B cell (primary cell): ENCODE measurements at regions not wholly inside any gene's neighbourhood (a gene's known extent, or its start where the extent isn't known, plus 50 kb on each side); places are given as distances from the start of the nearest gene placed in this dataset.
A peak's percentile ranks its signal among the peaks of the same experiment; 100 is the strongest.
"Not testable (repeated sequence)": the region's sequence is repeated elsewhere in the genome, so short reads cannot be mapped to it uniquely, and the experiment has no call there.

Experiments used
- ATAC-seq: fragments of 200-7000 bp; cut with Tn5 transposase; one replicate; pipeline ENCODE4 v1.10.0; 2021; ENCODE audit warnings: low read depth, mild to moderate bottlenecking, moderate number of reproducible peaks, moderate library complexity
- CTCF ChIA-PET: fragments of 350-600 bp; sonication (Branson Sonifier 250); formaldehyde crosslinking; loops from one replicate; lab custom pipeline; 2021; ENCODE audit warnings: antibody characterized with exemption, inconsistent platforms; lab: Charles Lee
- POLR2A ChIA-PET: fragments of 350-600 bp; sonication (Branson Sonifier 250); formaldehyde crosslinking; loops from one replicate; lab custom pipeline; 2021; ENCODE audit warnings: antibody characterized with exemption; lab: Charles Lee
- DNase-seq: peaks from one replicate; pipeline ENCODE4 v3.0.0; 2013
- H2AFZ ChIP-seq: 2 replicates; pipeline ENCODE4 v1.6.1; 2012; ENCODE audit warnings: mild to moderate bottlenecking, low read depth, low read length; ENCODE audit not compliant: insufficient read depth, poor library complexity, severe bottlenecking
- H3K27ac ChIP-seq, 2 donors: 1 replicate in 1 of 2; 2 replicates in 1 of 2; pipeline ENCODE4 v1.5.1; 2012 to 2013; ENCODE audit warnings: low read length in 2 of 2, mild to moderate bottlenecking in 2 of 2, moderate library complexity in 1 of 2
- H3K27me3 ChIP-seq, 4 experiments: fragments of 200-600 bp in 1 of 4; sonication (generic) in 1 of 4; replicated peaks in 1 of 4; 1 replicate in 2 of 4; 2 replicates in 2 of 4; pipeline versions ENCODE4 v1.6.1 to v1.7.0; 2013 to 2016; ENCODE audit warnings: low read length in 3 of 4, mild to moderate bottlenecking in 2 of 4, mixed read lengths in 1 of 4, moderate library complexity in 1 of 4; ENCODE audit not compliant: insufficient read depth in 4 of 4, control insufficient read depth in 3 of 4; ENCODE audit errors: control extremely low read depth in 1 of 4
- H3K36me3 ChIP-seq, 2 experiments: replicated peaks in 1 of 2; 1 replicate in 1 of 2; 2 replicates in 1 of 2; pipeline versions ENCODE4 v1.6.1 to v1.7.1; 2013; ENCODE audit warnings: low read length in 1 of 2; ENCODE audit not compliant: insufficient read depth in 2 of 2, control insufficient read depth in 1 of 2; ENCODE audit errors: control extremely low read depth in 1 of 2, extremely low read depth in 1 of 2
- H3K4me1 ChIP-seq, 2 donors: fragments of 200-600 bp in 1 of 2; sonication (generic) in 1 of 2; 1 replicate in 1 of 2; 2 replicates in 1 of 2; pipeline versions ENCODE4 v1.5.1 to v1.6.1; 2013 to 2017; ENCODE audit warnings: low read length in 2 of 2; ENCODE audit not compliant: control insufficient read depth in 2 of 2, insufficient read depth in 2 of 2
- H3K4me2 ChIP-seq: replicated peaks from 2 replicates; pipeline ENCODE3; 2012; ENCODE audit warnings: mild to moderate bottlenecking, low read depth, low read length; ENCODE audit not compliant: poor library complexity, severe bottlenecking
- H3K4me3 ChIP-seq, 5 experiments: fragments of 200-600 bp in 1 of 5; sonication (generic) in 1 of 5; 1 replicate in 3 of 5; 2 replicates in 2 of 5; pipeline versions ENCODE4 v1.5.1 to v1.7.0; 2011 to 2016; ENCODE audit warnings: low read length in 4 of 5, mild to moderate bottlenecking in 4 of 5, low read depth in 2 of 5, control low read depth in 1 of 5, moderate library complexity in 1 of 5; ENCODE audit not compliant: insufficient read depth in 1 of 5; ENCODE audit errors: control extremely low read depth in 1 of 5, extremely low read depth in 1 of 5
- H3K79me2 ChIP-seq: fragments of 200-600 bp; sonication (generic); one replicate; pipeline ENCODE4 v1.6.0; 2016; ENCODE audit warnings: low read length; ENCODE audit not compliant: control insufficient read depth, insufficient read depth
- H3K9ac ChIP-seq: fragments of 200-600 bp; sonication (generic); 2 replicates; pipeline ENCODE4 v1.6.1; 2017; ENCODE audit warnings: mild to moderate bottlenecking, low read length, moderate library complexity
- H3K9me3 ChIP-seq, 3 donors: one replicate each; pipeline versions ENCODE4 v1.6.1 to v1.7.1; 2013; ENCODE audit warnings: low read length in 2 of 3; ENCODE audit not compliant: control insufficient read depth in 2 of 3, insufficient read depth in 1 of 3; ENCODE audit errors: control extremely low read depth in 1 of 3
- H4K20me1 ChIP-seq: 2 replicates; pipeline ENCODE4 v1.6.0; 2012; ENCODE audit warnings: mild to moderate bottlenecking, low read length; ENCODE audit not compliant: insufficient read depth, control insufficient read depth, poor library complexity, severe bottlenecking
- H3K27ac Mint-ChIP-seq: one replicate; pipeline ENCODE4 v1.8.0; 2021; ENCODE audit warnings: mixed read lengths
- H3K27me3 Mint-ChIP-seq: one replicate; pipeline ENCODE4 v1.8.0; 2021; ENCODE audit warnings: mixed read lengths
- H3K4me1 Mint-ChIP-seq: one replicate; pipeline ENCODE4 v1.8.0; 2021; ENCODE audit warnings: mixed read lengths
- H3K4me3 Mint-ChIP-seq: one replicate; pipeline ENCODE4 v1.8.0; 2021; ENCODE audit warnings: mixed read lengths
- H3K9me3 Mint-ChIP-seq: one replicate; pipeline ENCODE4 v1.8.0; 2022; ENCODE audit warnings: mixed read lengths; ENCODE audit not compliant: insufficient read depth
- EZH2 ChIP-seq: IDR thresholded peaks from 2 replicates; pipeline ENCODE4 v1.6.1; 2012; ENCODE audit warnings: borderline replicate concordance, low read depth, mild to moderate bottlenecking, moderate library complexity, low read length; ENCODE audit not compliant: insufficient read depth, poor library complexity, severe bottlenecking
- WGBS: methylation state at CpG from one replicate; pipeline ENCODE4 v1.1.5; 2013; ENCODE audit warnings: missing lambda C conversion rate; ENCODE audit not compliant: insufficient coverage; 5-methylcytosine and 5-hydroxymethylcytosine counted together
- intact Hi-C: fragments of 100-400 bp; cut with micrococcal nuclease; formaldehyde crosslinking; loops from one replicate; pipeline ENCODE4 v1.10.0; 2022
- TF ChIP-seq, protein P1 (sequence below): fragments of 200-600 bp; IDR thresholded peaks from one replicate; pipeline ENCODE4 v1.8.0; 2022; ENCODE audit warnings: antibody characterized with exemption, mild to moderate bottlenecking

DNA sequence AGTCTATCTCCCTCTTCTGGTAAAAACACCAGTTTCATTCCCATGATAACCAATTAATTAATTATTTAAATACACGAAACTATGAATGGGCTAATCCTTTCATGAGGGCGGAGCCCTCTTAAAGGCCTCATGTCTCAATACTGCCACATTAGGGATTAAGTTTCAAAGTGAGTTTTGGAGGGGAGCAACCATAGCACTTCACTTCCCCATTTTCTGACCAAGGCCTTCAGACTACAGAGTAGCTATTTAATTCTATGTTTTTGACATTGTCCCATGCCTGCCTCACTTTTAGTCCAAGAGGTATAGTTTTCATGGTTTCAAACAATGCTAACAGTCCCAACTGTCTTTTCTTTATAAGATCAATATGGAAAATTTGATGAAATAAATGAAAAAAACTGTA, 618.6 kb downstream of the ZWINT start:
- H3K36me3 ChIP-seq: no peaks in the 10 kb centered on the region
- no peak overlapping the region for H3K4me3 ChIP-seq
- Mint-ChIP-seq H3K4me3 (no peak overlapping the region), H3K4me1 (no peaks in the 10 kb centered on the region), H3K9me3 (no peaks in the 10 kb centered on the region), H3K27me3 (no peaks in the 10 kb centered on the region), H3K27ac (no peak overlapping the region)
- no peak overlapping the region for H3K27ac ChIP-seq
- CTCF ChIA-PET: no interaction called here
- H3K9ac ChIP-seq: no peak overlapping the region
- no peak for DNase-seq
- no peaks in the 10 kb centered on the region for H3K27me3 ChIP-seq
- no CpG with 5 or more reads among the region's 2 CpGs for WGBS
- ATAC-seq: no peak
- intact Hi-C loops: no loop called here
- no peak overlapping the region for H2AFZ ChIP-seq
- no peaks in the 10 kb centered on the region for H3K4me1 ChIP-seq
- TF ChIP-seq, protein P1, sequence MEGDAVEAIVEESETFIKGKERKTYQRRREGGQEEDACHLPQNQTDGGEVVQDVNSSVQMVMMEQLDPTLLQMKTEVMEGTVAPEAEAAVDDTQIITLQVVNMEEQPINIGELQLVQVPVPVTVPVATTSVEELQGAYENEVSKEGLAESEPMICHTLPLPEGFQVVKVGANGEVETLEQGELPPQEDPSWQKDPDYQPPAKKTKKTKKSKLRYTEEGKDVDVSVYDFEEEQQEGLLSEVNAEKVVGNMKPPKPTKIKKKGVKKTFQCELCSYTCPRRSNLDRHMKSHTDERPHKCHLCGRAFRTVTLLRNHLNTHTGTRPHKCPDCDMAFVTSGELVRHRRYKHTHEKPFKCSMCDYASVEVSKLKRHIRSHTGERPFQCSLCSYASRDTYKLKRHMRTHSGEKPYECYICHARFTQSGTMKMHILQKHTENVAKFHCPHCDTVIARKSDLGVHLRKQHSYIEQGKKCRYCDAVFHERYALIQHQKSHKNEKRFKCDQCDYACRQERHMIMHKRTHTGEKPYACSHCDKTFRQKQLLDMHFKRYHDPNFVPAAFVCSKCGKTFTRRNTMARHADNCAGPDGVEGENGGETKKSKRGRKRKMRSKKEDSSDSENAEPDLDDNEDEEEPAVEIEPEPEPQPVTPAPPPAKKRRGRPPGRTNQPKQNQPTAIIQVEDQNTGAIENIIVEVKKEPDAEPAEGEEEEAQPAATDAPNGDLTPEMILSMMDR: no peak
- TF ChIP-seq EZH2: no peak
- no peaks in the 10 kb centered on the region for H3K9me3 ChIP-seq
- no peaks in the 10 kb centered on the region for H4K20me1 ChIP-seq
- H3K4me2 ChIP-seq: no peak overlapping the region
- no peaks in the 10 kb centered on the region for H3K79me2 ChIP-seq
- POLR2A ChIA-PET: no interaction called here

DNA sequence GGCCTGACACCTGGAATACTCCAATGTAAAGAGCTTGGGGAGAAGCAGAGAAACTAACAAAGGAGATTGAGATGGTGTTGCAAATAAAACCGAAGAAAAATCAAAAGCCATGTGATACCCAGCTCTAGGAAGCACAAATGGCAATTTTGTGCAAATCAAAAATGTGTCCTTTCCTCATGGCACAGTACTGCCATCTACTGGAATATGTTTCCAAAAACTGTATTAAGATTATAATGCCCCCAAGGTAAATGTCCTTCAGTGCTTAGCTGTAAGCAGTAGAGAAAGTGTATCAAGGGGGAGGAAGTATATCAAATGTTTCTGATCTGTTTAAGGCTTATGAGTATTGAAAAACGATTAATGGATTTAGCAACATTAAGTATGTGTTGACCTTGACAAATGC, 620.3 kb downstream of the ZWINT start:
- DNase-seq, H2AFZ ChIP-seq, H3K9me3 Mint-ChIP-seq, CTCF ChIA-PET, H3K9ac ChIP-seq, intact Hi-C loops, H3K27me3 ChIP-seq, H3K4me2 ChIP-seq, H3K4me1 ChIP-seq, ATAC-seq, POLR2A ChIA-PET, H3K4me1 Mint-ChIP-seq, H3K27me3 Mint-ChIP-seq, H4K20me1 ChIP-seq, H3K27ac Mint-ChIP-seq, H3K79me2 ChIP-seq, H3K4me3 ChIP-seq, H3K36me3 ChIP-seq, H3K27ac ChIP-seq, H3K9me3 ChIP-seq, H3K4me3 Mint-ChIP-seq: not testable (repeated sequence)
- 20% methylated on average over 1 of the region's 2 CpGs for WGBS
- TF ChIP-seq, protein P1: peak; percentile 10
